K562 (cell line): ENCODE measurements at regions not wholly inside any gene's neighbourhood (a gene's known extent, or its start where the extent isn't known, plus 50 kb on each side); places are given as distances from the start of the nearest gene placed in this dataset.

Experiments
- ATAC-seq: fragments of 200-7000 bp; cut with Tn5 transposase; 3 replicates; pipeline ENCODE4 v1.9.1; 2020; ENCODE audit warnings: moderate library complexity
- BruUV-seq: library from RNA; stranded (reverse); fragments of 400-500 nt; replicated peaks from 2 replicates; lab custom pipeline; 2021; lab: Mats Ljungman, UMichigan
- CTCF ChIA-PET: fragments of 300-600 bp; formaldehyde crosslinking; extraction: SDS; loops from one replicate; lab custom pipeline; 2021; ENCODE audit warnings: low intra/inter-chr PET ratio; lab: Yijun Ruan, JAX
- POLR2A ChIA-PET: fragments of 300-600, 350-650 bp; sonication (Branson Sonifier 250); formaldehyde crosslinking; extraction: SDS; loops from one replicate; lab custom pipeline; 2021; ENCODE audit warnings: antibody characterized with exemption, inconsistent platforms; lab: Yijun Ruan, JAX
- DNase-seq, 4 experiments: peaks; one replicate each; pipeline versions ENCODE4 v3.0.0 to v3.0.0-alpha.2; 2011 to 2018; ENCODE audit warnings: low spot score in 3 of 4, mixed read lengths in 3 of 4; ENCODE audit errors: extremely low read depth in 1 of 4
- FAIRE-seq: peaks from 2 replicates; lab custom pipeline; 2011; peaks lifted over from hg19 to GRCh38; lab: Jason Lieb, UNC
- H2AFZ ChIP-seq: 2 replicates; pipeline ENCODE4 v1.6.0; 2011; ENCODE audit warnings: low read depth, low read length, control low read depth, inconsistent platforms
- H3K27ac ChIP-seq: fragments of 200-600 bp; 3 replicates; pipeline ENCODE4 v1.8.0; 2011; ENCODE audit warnings: low read depth, mild to moderate bottlenecking, control low read depth, inconsistent platforms, low read length, moderate library complexity, mixed read lengths; ENCODE audit errors: extremely low read depth
- H3K27me3 ChIP-seq, 2 experiments: fragments of 300-600 bp in 1 of 2; 2 replicates in 1 of 2; 3 replicates in 1 of 2; pipeline versions ENCODE4 v1.6.0 to v1.8.0; 2011; ENCODE audit warnings: inconsistent platforms in 2 of 2, low read length in 2 of 2, mild to moderate bottlenecking in 1 of 2, mixed read lengths in 1 of 2, moderate library complexity in 1 of 2; ENCODE audit not compliant: control insufficient read depth in 2 of 2, insufficient read depth in 2 of 2
- H3K36me3 ChIP-seq: fragments of 300-600 bp; 3 replicates; pipeline ENCODE4 v1.8.0; 2011; ENCODE audit warnings: mild to moderate bottlenecking, low read length, inconsistent platforms; ENCODE audit not compliant: control insufficient read depth, insufficient read depth
- H3K4me1 ChIP-seq, 2 experiments: fragments of 200-600 bp in 1 of 2; replicated peaks in 1 of 2; 2 replicates in 1 of 2; 3 replicates in 1 of 2; pipeline versions ENCODE4 v1.5.1 to v1.8.0; 2011; ENCODE audit warnings: inconsistent platforms in 2 of 2, low read length in 2 of 2, mild to moderate bottlenecking in 1 of 2, mixed read lengths in 1 of 2, moderate library complexity in 1 of 2; ENCODE audit not compliant: control insufficient read depth in 2 of 2, insufficient read depth in 2 of 2
- H3K4me2 ChIP-seq: 2 replicates; pipeline ENCODE4 v1.6.1; 2011; ENCODE audit warnings: low read length, control low read depth, inconsistent platforms, mixed read lengths; ENCODE audit not compliant: insufficient read depth
- H3K4me3 ChIP-seq: fragments of 200-600 bp; sonication (generic), shearing (Covaris generic); 2 replicates; pipeline ENCODE4 v1.5.1; 2016; ENCODE audit warnings: control low read depth, inconsistent platforms
- H3K79me2 ChIP-seq: fragments of 200-600 bp; 3 replicates; pipeline ENCODE4 v1.8.0; 2011; ENCODE audit warnings: low read length, inconsistent platforms; ENCODE audit not compliant: control insufficient read depth, insufficient read depth
- H3K9ac ChIP-seq, 2 experiments: 2 replicates each; pipeline versions ENCODE4 v1.6.0 to v1.6.1; 2011; ENCODE audit warnings: low read depth in 2 of 2, low read length in 2 of 2, control low read depth in 1 of 2, inconsistent platforms in 1 of 2, mild to moderate bottlenecking in 1 of 2, mixed read lengths in 1 of 2; ENCODE audit not compliant: insufficient read depth in 1 of 2
- H3K9me1 ChIP-seq: one replicate; pipeline ENCODE4 v1.6.0; 2011; ENCODE audit warnings: inconsistent platforms, mild to moderate bottlenecking, low read length, moderate library complexity; ENCODE audit not compliant: control insufficient read depth, insufficient read depth
- H3K9me3 ChIP-seq: replicated peaks from 2 replicates; pipeline ENCODE4 v1.5.1; 2011; ENCODE audit warnings: low read depth, low read length, inconsistent platforms; ENCODE audit not compliant: control insufficient read depth, insufficient read depth
- H4K20me1 ChIP-seq: replicated peaks from 2 replicates; pipeline ENCODE4 v1.6.1; 2011; ENCODE audit warnings: low read length, inconsistent platforms, mixed read lengths; ENCODE audit not compliant: control insufficient read depth, insufficient read depth
- BMI1 ChIP-seq: fragments of 150-350 bp; IDR thresholded peaks from 2 replicates; pipeline ENCODE4 v1.6.1; 2014; ENCODE audit warnings: low read length
- GABPB2 ChIP-seq: fragments of 250-450 bp; sonication (Bioruptor Pico); conservative IDR thresholded peaks from 2 replicates; pipeline ENCODE4 v1.5.1; 2021; ENCODE audit warnings: mild to moderate bottlenecking
- GTF3C2 ChIP-seq: IDR thresholded peaks from 3 replicates; pipeline ENCODE4 v1.6.1; 2011; ENCODE audit warnings: borderline replicate concordance, mild to moderate bottlenecking, moderate library complexity; ENCODE audit not compliant: insufficient read length; ENCODE audit errors: extremely low read depth
- MCM7 ChIP-seq, 2 experiments: fragments of 450-650 bp; IDR thresholded peaks; 2 replicates each; pipeline ENCODE4 v1.6.1; 2016 to 2018
- RNF219 ChIP-seq: fragments of 250-450 bp; sonication (Bioruptor Pico); IDR thresholded peaks from 2 replicates; pipeline ENCODE4 v1.5.0; 2022; ENCODE audit warnings: mild to moderate bottlenecking
- RUNX1 ChIP-seq: sonication (generic); IDR thresholded peaks from 2 replicates; pipeline ENCODE4 v1.6.1; 2016; ENCODE audit warnings: antibody characterized with exemption, low read depth
- SREBF1 ChIP-seq: fragments of 150-350 bp; IDR thresholded peaks from 2 replicates; pipeline ENCODE4 v1.6.1; 2014; ENCODE audit warnings: antibody characterized with exemption, low read depth, low read length, borderline replicate concordance
- STAG1 ChIP-seq: sonication (generic); formaldehyde crosslinking; IDR thresholded peaks from 2 replicates; pipeline ENCODE4 v1.5.0; 2020; ENCODE audit warnings: missing genetic modification reagents, borderline replicate concordance
- STAT6 ChIP-seq: sonication (generic); formaldehyde crosslinking; IDR thresholded peaks from 2 replicates; pipeline ENCODE4 v1.8.1; 2023; ENCODE audit warnings: mild to moderate bottlenecking, missing genetic modification reagents
- TRIM24 ChIP-seq, 2 experiments: fragments of 450-650 bp; IDR thresholded peaks; 2 replicates each; pipeline ENCODE4 v1.6.1; 2016
- ZBTB17 ChIP-seq: fragments of 450-650 bp; formaldehyde crosslinking; IDR thresholded peaks from 2 replicates; pipeline ENCODE4 v1.4.0; 2020; ENCODE audit warnings: mild to moderate bottlenecking
- WGBS: fragments of 100-300 bp; shearing (Covaris generic); methylation state at CpG from one replicate; pipeline ENCODE4 v1.1.6; 2016; ENCODE audit warnings: low coverage, mixed read lengths; ENCODE audit not compliant: insufficient coverage; ENCODE audit errors: missing lambda C conversion rate; 5-methylcytosine and 5-hydroxymethylcytosine counted together
- in situ Hi-C: fragments of 300-500 bp; cut with MboI; formaldehyde crosslinking; loops from 4 replicates; pipeline ENCODE4 v1.15.0; 2018; ENCODE audit warnings: inconsistent platforms, mixed read lengths
- intact Hi-C: fragments of 100-400 bp; cut with micrococcal nuclease; formaldehyde crosslinking; loops from 2 replicates; pipeline ENCODE4 v1.14.2; 2022

DNA sequence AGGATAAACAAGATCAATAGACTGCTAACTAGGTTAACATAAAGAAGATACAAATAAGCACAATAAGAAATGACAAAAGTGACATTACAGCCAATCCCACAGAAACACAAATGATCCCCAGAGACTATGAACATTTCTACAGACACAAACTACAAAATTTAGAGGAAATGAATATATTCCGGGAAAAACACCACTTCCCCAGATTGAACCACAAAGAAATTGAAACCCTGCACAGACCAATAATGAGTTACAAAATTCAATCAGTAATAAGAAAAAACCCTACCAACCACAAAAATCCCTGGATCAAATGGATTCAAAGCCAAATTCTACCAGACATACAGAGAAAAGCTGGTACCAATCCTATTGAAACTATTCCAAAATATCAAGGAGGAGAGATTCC, 232.4 kb upstream of the RBMS1 start (continued):
- no peak for TF ChIP-seq SREBF1

- FAIRE-seq = no peak
- no peak overlapping the region for H3K27ac ChIP-seq
- no peaks in the 10 kb centered on the region for H3K27me3 ChIP-seq
- no peak overlapping the region for H2AFZ ChIP-seq
- TF ChIP-seq STAG1 (CRISPR knock-in tag) (no peak), ZBTB17 (CRISPR knock-in tag) (no peak), GTF3C2 (no peak), RNF219 (CRISPR knock-in tag) (no peak), RUNX1 (no peak), MCM7 (IDR thresholded peaks at IDR 0.05) (no peak), BMI1 (no peak), STAT6 (CRISPR knock-in tag) (no peak), TRIM24 (IDR thresholded peaks at IDR 0.05) (no peak), GABPB2 (CRISPR knock-in tag) (no peak)
- intact Hi-C loops = no loop called here
- no peaks in the 10 kb centered on the region for H3K36me3 ChIP-seq
- no peak for ATAC-seq
- 5% methylated on average over 1 of the region's 1 CpG for WGBS
- H3K9me1 ChIP-seq = no peaks in the 10 kb centered on the region
- no peaks in the 10 kb centered on the region for H4K20me1 ChIP-seq
- in situ Hi-C loops = no loop called here
- H3K9ac ChIP-seq = no peak overlapping the region
- no peak for DNase-seq
- no peaks in the 10 kb centered on the region for H3K9me3 ChIP-seq
- no peak overlapping the region for H3K4me2 ChIP-seq
- H3K4me3 ChIP-seq = no peak overlapping the region
- BruUV-seq = no TSS peak
- ChIA-PET CTCF (no interaction called here), POLR2A (no interaction called here)
- H3K4me1 ChIP-seq = no peaks in the 10 kb centered on the region
- no peaks in the 10 kb centered on the region for H3K79me2 ChIP-seq
Measured at GRCh38 chr2:160730296-160730995, 236.8 kb upstream of the RBMS1 start.
